ENCODE measurements at regions not wholly inside any gene's neighbourhood (a gene's known extent, or its start where the extent isn't known, plus 50 kb on each side); places are given as distances from the start of the nearest gene placed in this dataset.

DNA sequence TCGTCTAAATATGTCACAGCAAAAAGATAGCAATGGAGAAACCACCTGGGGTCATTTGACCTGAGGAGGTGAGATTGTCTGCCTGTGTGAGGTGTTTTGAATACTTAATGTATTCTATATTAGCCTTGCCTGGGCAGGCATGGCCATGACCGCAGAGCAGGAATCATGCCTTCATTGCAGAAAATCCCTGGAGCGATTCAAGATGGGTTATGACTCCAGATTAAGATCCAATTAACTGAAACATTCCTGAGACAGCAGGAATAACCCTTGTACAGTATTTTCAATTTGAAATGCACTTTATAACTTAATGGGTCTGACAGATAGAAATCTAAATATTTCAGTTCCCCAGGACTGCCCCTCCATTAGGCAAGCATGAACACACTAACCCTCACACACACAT, 227.3 kb upstream of the RAB6C start:
- DNase-seq (ENCODE audit: low read depth in 4 of 4, low spot score in 3 of 4): no peak

DNA sequence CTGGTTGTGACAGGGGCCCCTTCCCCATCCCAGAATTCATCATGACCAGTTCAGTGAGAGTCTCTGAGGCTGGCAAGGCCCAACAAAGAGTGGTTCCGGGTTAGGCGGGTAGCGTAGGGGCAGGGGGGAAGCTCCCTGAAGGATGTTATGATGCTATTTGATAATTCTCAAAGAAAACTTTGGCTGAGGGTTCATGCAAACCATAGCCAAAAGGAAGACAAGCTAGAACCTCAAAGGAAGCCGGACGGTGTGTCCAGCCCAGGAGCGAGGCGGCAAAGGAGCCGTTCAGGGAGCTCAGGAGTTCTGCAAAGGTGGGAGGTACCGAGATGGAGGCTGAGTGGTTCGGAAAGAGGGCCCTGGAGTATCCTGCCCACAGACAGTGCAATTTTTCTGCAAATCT, 226.8 kb upstream of the RAB6C start:
- no peak for DNase-seq (ENCODE audit: low read depth in 4 of 4, low spot score in 3 of 4)

DNA sequence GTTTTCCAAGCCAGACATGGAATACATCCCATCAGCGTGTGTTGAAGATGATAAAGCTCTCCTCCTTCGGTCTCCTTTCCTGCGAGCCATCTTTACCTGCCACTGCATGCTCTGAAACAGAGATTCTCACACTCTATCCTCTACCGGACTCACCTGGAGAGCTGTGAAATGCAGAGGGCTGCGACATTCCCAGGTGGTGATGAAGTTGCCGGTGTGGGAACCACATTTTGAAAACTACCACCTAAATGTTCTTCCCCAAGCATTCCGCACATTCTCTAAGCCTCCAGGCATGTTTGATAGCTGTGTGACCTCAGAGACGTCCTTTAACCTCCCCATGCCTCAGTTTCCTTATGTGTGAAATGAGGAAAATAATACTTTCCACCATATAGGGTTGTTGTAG, 226.2 kb upstream of the RAB6C start:
- DNase-seq (ENCODE audit: low read depth in 4 of 4, low spot score in 3 of 4): no peak

DNA sequence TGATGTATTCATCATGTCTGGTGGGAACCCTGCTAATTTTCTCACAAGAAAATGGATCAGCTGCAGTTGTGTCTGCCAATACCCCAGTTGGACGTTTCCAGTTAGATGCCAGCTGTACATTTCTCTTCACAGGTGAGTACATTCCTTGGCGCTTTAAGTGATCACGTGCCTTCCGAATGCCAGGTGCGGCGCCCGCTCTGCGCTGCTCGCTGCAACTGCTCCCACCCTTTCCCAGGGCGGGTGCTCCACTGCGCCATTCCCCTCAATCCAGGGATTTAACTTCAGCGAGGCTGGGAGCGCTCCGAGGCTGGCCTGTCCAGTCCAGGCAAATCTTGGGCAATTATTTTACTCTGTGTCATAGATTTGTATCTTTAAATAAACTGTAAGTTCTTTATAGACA, 225.0 kb upstream of the RAB6C start:
- no peak for DNase-seq (ENCODE audit: low read depth in 4 of 4, low spot score in 3 of 4)

DNA sequence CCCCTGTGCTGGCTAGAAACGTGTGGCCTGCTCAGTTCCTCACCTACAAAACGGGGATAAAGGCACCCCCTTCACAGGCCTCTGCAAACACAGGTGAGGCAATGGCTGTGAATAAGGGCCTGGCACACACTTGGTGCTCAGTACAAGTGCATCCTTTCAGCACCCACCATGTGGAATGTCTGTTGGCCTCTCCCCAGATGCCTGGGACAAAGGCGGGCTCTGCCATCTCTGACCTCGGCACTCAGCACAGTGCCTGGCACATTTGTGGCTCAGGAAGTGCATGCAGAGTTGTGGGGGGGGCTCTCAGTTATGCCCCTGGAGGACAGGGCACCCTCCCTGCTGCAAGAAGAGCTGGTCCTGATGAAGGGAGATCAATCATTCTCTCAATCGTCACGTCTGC, 224.6 kb upstream of the RAB6C start:
- DNase-seq (ENCODE audit: low read depth in 4 of 4, low spot score in 3 of 4): no peak

GRCh38 chr2:129755786-129756185, 223.7 kb upstream of the RAB6C start:
- no peak for DNase-seq (ENCODE audit: low read depth in 4 of 4, low spot score in 3 of 4)

DNA sequence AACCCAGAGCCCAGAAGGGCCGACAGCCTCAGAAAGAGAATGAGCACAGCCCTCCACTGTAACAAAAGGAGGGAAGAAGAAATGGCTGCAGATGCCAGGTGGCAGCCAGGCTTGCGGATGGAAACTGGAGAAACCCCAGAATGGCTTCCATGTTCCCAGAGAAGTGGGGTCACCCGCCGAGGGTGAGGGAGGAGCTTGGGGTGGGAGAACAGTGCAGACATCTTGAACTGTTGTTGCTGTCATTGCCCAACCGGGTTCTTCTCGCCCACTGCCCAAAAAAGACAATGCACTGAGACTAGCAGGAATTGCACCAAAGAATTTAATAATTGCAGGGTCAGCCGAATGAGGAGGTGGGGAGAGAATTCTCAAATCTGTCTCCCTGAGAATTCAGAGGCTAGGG, 223.2 kb upstream of the RAB6C start:
- DNase-seq (ENCODE audit: low read depth in 4 of 4, low spot score in 3 of 4): no peak

- no peak for DNase-seq (ENCODE audit: low read depth in 4 of 4, low spot score in 3 of 4)
Observed at GRCh38 chr2:129757366-129757914, 222.0 kb upstream of the RAB6C start.

DNA sequence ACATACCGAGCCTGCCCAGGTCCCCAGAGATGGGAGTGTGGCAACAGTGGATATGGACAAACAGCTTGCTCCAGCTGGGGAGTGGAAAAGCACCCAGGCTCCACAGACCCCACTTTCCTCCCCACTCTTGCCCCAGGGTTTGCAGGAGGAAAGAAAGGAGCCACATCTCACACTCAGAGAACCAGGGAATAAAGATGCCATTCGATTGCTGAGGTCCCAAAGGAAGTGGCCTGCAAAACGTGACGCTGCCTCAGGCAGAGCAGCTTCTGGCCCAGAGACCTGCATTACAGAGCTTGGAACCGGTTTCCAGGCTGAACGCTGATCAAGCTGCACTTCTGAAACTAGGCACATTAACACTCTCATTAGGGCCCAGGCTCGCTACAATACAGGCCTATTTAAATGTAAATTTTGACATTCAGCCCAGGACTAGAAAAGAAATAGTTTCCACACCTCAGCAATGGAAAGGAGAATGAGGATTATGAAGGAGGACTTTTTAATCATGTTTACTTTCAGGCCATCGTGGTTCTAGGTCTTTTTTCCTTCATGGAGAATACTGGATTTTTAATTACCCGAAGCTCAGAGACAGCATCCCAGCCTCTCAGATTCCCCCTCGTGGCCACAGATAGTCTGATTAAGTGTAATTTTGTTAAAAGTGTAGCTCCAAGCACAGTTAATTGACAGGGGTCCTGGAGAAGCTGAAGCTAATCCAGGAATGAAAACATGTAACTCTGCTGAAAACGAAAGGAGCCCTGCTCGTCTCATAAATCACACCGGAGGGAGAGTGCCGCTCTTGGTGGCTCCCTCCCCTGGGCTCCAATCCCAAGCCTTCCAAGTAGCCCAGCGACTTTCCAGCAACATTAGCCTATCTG, 221.3 kb upstream of the RAB6C start:
- DNase-seq (ENCODE audit: low read depth in 4 of 4, low spot score in 3 of 4): no peak

DNA sequence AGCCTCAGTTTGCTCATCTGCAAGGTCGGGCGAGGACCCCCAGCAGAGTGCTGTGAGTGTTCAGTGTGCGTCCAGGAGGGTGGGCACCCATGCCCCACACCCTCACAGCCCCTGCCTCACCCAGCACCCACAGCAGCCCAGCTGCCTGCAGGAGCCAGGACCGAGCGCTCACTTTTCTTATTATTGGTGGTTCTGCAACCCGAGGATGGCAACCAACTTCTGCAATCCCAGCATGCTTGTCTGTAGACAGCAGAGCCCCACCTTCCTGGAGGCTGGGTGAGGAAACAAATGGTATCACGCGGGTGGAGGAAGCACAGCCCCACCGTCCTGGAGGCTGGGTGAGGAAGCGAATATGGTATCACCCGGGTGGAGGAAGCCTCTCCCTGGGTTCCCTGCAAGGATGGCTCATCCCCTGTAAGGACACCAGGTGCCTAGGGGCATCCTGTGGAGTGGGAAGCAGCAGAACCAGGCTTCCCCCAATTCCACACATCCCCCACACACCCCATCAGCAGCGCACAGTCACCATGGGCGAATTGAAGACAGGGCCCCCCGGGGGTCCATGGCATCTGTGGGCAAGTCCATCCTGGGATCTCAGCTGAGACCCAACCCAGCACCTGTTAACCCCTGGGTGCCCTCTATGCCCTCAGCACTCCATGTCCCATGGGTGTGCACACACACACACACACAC, 220.5 kb upstream of the RAB6C start:
- DNase-seq (ENCODE audit: low read depth in 4 of 4, low spot score in 3 of 4): no peak

- no peak for DNase-seq (ENCODE audit: low read depth in 4 of 4, low spot score in 3 of 4)
Observed at GRCh38 chr2:129759472-129760010, 219.9 kb upstream of the RAB6C start.

DNA sequence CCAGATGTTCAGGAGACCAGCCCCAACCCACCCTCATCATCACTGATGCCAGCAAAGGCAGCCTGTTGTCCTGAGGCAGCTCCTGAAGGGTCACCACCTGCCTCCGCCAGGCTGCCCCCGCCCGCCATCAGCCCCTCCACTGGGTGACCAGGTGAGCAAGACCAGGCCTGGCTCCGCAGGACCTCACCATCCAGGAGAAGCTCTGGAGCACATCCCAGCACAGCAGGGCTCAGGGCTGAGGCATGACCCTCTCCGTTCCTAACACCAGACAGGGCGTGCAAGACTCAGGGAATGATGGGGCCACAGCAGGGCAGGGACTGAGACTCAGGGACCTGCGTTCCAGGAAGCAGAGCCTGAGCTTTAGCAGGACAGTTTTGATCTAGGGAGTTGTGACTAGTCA, 218.8 kb upstream of the RAB6C start:
- no peak for DNase-seq (ENCODE audit: low read depth in 4 of 4, low spot score in 3 of 4)

DNA sequence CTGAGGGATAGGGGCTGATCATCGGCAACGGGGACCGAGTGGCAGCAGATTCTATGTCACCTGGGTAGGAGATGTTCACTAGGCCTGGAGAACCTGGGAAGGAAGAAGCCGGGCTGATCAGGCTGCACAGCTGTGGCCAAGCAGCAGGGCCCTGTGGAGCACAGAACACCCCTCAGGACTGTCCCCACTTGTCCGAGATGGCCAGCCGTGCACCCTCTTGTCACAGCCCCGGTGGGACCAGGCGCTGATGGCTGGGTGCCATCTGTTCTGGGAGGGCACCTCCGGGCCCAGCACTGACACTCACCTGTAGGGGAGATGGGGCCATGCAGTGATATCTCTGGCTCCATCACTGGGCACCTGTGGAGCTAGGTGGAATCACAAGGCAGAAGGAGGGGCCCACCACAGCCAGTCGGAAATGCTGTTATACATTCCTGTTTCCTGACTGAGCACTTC, 217.9 kb upstream of the RAB6C start:
- DNase-seq (ENCODE audit: low read depth in 4 of 4, low spot score in 3 of 4): no peak

- no peak for DNase-seq (ENCODE audit: low read depth in 4 of 4, low spot score in 3 of 4)
Observed at GRCh38 chr2:129762386-129763189, 216.9 kb upstream of the RAB6C start.

- no peak for DNase-seq (ENCODE audit: low read depth in 4 of 4, low spot score in 3 of 4)
Observed at GRCh38 chr2:129763190-129763846, 216.1 kb upstream of the RAB6C start.

GRCh38 chr2:129763966-129764365, 215.5 kb upstream of the RAB6C start:
- DNase-seq (ENCODE audit: low read depth in 4 of 4, low spot score in 3 of 4): no peak

DNA sequence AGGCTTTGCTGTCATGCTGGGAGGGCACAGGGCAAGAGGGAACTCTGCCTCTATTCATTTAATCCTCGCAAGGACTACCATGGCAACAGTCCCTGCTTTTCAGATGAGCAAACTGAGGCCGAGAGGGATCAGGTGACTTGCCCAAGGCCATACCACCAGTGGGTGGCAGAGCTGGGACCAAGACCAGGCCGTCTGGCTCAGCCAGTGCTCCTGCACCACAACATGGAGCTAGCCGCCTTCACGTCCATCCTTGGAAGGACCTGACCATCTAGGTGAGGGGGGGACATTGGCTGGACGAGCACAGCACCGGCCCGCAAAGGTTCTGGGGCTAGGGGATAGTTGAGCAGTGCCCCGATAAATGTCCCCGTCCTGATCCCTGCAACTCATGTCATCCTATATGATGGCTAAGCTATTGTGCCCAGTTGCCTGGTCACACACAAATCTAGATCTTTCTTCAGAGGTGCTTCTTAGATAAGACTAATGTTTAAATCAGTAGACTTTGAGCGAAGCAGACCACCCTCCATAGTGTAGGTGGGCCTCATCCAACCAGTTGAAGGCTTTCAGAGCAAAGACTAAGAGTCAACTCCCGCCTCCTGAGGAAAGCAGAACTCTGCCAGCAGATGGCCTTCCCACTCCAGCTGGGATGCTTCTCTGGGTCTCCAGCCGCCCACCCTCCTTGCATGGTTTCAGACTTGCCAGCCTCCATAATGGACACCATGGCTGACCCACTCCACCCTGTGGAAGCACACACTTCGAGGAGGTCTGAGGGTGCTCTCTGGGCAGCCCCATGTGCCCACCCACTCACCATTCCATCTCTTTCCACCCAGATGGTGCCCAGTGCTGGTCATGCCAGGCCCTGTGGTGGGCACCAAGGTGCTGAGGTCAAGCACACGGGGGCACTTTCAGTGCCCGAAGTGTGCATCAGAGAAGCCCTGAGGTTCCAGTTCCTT, 214.8 kb upstream of the RAB6C start:
- no peak for DNase-seq (ENCODE audit: low read depth in 4 of 4, low spot score in 3 of 4)

DNA sequence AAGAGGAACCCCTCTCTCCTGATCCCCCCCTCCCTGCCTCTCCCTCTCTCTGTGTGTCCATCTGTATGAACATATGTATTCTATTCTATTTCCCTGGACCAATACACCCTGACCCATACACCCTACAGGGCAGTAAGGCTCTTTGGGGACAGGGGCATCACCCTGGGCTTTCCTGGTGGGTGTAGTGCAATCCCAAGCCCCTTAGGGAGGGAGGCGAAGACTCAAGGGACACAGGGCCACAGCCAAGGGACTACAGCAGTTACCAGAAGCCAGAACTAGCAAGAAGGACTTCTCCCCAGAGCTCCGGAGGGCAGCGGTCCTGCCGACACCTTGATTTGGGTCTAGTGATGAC, 214.2 kb upstream of the RAB6C start:
- no peak for DNase-seq (ENCODE audit: low read depth in 4 of 4, low spot score in 3 of 4)

DNA sequence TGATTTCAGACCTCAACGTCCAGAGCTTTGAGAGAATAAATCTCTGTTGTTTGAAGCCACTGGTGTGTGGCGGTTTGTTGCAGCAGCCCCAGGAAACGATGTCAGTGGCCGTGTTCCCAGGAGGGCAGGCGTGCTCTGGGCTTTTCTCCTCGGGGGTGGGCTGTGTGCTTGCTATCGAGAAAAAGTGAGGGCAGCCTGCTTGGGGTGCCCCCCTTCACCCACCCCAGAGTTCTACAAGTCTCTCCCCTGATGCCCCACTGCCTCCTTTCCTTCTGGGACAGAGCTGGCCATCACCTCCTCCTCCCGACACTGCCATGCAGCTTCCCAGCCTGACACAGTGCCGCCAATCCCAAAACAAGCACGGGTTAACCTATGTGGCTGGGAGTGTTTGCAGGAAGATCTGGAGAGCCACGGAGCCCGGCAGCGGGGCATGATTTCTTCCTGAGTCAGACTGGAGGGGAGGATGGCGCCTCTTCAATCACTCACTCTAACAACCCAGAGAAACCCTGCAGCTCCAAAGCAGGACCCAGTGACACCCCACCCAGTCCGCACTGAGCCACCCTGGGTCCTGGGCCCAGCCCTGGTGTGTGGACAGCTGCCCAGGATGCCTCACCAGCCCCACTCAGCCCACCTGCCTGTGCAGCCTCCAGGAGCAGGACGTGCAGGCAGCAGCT, 213.7 kb upstream of the RAB6C start:
- no peak for DNase-seq (ENCODE audit: low read depth in 4 of 4, low spot score in 3 of 4)
